ENCODE measurements at regions not wholly inside any gene's neighbourhood (a gene's known extent, or its start where the extent isn't known, plus 50 kb on each side); places are given as distances from the start of the nearest gene placed in this dataset.

DNA sequence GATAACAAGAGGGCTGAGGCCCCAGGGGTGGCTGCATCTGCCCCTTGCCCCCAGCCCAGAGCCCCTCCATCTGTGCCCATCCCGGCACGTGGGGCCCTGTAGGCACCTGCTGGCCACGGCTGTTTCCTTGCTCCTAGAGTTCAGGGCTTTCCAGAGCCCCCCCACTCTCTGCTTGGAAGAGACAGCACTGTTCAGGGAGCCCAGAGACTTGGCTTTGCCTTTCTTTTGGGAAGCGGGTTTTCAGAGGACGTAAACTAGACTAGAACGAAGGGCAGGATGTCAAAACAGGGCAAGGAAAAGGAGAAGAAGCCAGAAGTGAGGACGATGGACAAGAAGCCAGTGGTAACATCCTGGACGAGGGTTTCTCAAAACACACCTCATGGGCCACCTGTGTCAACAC, 163.3 kb upstream of the LHX5 start:
- H3K9ac ChIP-seq (ENCODE audit: low read length): no peak overlapping the region
- H3K9me3 ChIP-seq (ENCODE audit: control insufficient read depth, low read length): peaks cover 23% of the 10 kb centered on the region
- no peak overlapping the region for H3K4me3 ChIP-seq (ENCODE audit: low read length)
- no peaks in the 10 kb centered on the region for H3K36me3 ChIP-seq (ENCODE audit: control insufficient read depth, insufficient read depth, low read length, severe bottlenecking)
- no peaks in the 10 kb centered on the region for H3K4me1 ChIP-seq (ENCODE audit: control insufficient read depth, insufficient read depth, low read length)
- DNase-seq (ENCODE audit: low read depth): no peak
- peaks cover 19% of the 10 kb centered on the region for H3K27me3 ChIP-seq (replicated peaks; ENCODE audit: control insufficient read depth, insufficient read depth, low read length)

DNA sequence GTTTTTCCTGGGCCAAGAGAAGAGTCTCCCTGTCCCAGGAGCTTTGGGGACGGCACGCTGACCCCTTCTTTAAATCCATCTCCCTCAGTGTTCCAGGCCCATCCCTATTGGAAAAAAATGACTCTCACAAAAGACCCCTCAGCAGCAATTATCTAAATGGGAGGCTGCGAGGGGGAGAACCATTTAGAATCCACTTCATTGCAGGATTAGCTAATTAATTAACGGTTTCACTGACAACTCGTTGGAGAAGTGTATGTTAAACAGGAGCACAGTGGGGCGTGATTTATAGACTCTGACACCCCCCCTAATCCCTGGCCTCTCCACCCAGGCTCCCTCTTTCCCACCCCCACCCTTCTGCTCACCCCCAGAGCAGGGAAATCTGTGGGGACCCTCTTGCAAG, 162.8 kb upstream of the LHX5 start:
- peaks cover 19% of the 10 kb centered on the region for H3K27me3 ChIP-seq (replicated peaks; ENCODE audit: control insufficient read depth, insufficient read depth, low read length)
- DNase-seq (ENCODE audit: low read depth): no peak
- peaks cover 28% of the 10 kb centered on the region for H3K9me3 ChIP-seq (ENCODE audit: control insufficient read depth, low read length)
- H3K4me1 ChIP-seq (ENCODE audit: control insufficient read depth, insufficient read depth, low read length): no peaks in the 10 kb centered on the region
- no peak overlapping the region for H3K4me3 ChIP-seq (ENCODE audit: low read length)
- no peaks in the 10 kb centered on the region for H3K36me3 ChIP-seq (ENCODE audit: control insufficient read depth, insufficient read depth, low read length, severe bottlenecking)
- H3K9ac ChIP-seq (ENCODE audit: low read length): no peak overlapping the region

- Histone ChIP-seq H3K4me3 (ENCODE audit: low read length) (no peak overlapping the region), H3K36me3 (ENCODE audit: control insufficient read depth, insufficient read depth, low read length, severe bottlenecking) (no peaks in the 10 kb centered on the region), H3K4me1 (ENCODE audit: control insufficient read depth, insufficient read depth, low read length) (no peaks in the 10 kb centered on the region), H3K27me3 (replicated peaks; ENCODE audit: control insufficient read depth, insufficient read depth, low read length) (peaks cover 14% of the 10 kb centered on the region), H3K9me3 (ENCODE audit: control insufficient read depth, low read length) (peaks cover 34% of the 10 kb centered on the region), H3K9ac (ENCODE audit: low read length) (no peak overlapping the region)
- DNase-seq (ENCODE audit: low read depth): no peak
These were observed 162.1 kb upstream of the LHX5 start for GRCh38 chr12:113633678-113634332.

DNA sequence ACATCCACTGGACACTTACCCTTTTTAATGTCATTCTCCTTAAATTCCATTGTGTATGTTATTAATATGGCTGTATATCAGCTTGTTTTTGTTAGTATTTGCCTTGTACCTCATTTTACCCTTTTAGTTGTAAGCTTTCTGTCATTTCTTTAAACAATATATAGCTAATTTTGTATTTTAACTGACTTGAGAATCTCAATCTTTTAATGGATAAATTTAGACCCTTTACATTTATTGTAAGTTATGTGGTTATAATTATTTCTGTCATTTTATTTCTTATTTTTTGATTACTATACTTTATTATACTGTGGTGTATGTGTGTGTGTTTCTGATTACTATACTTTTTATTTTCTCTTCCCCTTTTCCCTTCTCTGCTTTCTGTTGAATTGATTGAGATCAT, 159.0 kb upstream of the LHX5 start:
- Histone ChIP-seq H3K27me3 (replicated peaks; ENCODE audit: control insufficient read depth, insufficient read depth, low read length) (no peaks in the 10 kb centered on the region), H3K4me1 (ENCODE audit: control insufficient read depth, insufficient read depth, low read length) (no peaks in the 10 kb centered on the region), H3K9ac (ENCODE audit: low read length) (no peak overlapping the region), H3K4me3 (ENCODE audit: low read length) (no peak overlapping the region), H3K9me3 (ENCODE audit: control insufficient read depth, low read length) (peaks cover 47% of the 10 kb centered on the region), H3K36me3 (ENCODE audit: control insufficient read depth, insufficient read depth, low read length, severe bottlenecking) (no peaks in the 10 kb centered on the region)
- DNase-seq (ENCODE audit: low read depth): no peak

GRCh38 chr12:113625499-113625898, 153.8 kb upstream of the LHX5 start:
- H3K9me3 ChIP-seq (ENCODE audit: control insufficient read depth, low read length): peaks cover 38% of the 10 kb centered on the region

DNA sequence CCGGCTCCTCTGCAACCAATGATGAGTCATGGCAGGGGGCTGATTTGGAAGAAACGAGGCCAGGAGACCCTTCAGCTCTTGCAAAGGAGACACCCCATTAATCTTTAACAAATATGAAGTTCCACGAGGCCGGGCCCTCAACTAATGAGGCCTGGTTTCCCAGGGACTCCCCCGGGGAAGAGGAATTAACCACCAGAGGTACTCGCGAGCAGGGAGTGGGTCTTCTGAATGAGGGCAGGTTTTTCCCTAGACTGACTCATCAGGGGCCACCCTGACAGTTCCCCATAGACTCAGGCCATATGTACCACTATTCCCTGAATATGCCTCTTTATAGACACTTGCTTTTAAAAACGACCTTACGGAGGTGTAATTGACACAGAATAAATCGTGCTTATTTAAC, 150.7 kb upstream of the LHX5 start:
- Histone ChIP-seq H3K36me3 (ENCODE audit: control insufficient read depth, insufficient read depth, low read length, severe bottlenecking) (no peaks in the 10 kb centered on the region), H3K4me1 (ENCODE audit: control insufficient read depth, insufficient read depth, low read length) (no peaks in the 10 kb centered on the region), H3K9ac (ENCODE audit: low read length) (no peak overlapping the region), H3K27me3 (replicated peaks; ENCODE audit: control insufficient read depth, insufficient read depth, low read length) (peaks cover 13% of the 10 kb centered on the region), H3K4me3 (ENCODE audit: low read length) (no peak overlapping the region), H3K9me3 (ENCODE audit: control insufficient read depth, low read length) (peaks cover 13% of the 10 kb centered on the region)
- DNase-seq (ENCODE audit: low read depth): no peak

More at GRCh38 chr12:113625499-113625898, 153.8 kb upstream of the LHX5 start:
- DNase-seq (ENCODE audit: low read depth): no peak
- no peak overlapping the region for H3K9ac ChIP-seq (ENCODE audit: low read length)
- no peaks in the 10 kb centered on the region for H3K36me3 ChIP-seq (ENCODE audit: control insufficient read depth, insufficient read depth, low read length, severe bottlenecking)
- H3K4me1 ChIP-seq (ENCODE audit: control insufficient read depth, insufficient read depth, low read length): no peaks in the 10 kb centered on the region
- no peak overlapping the region for H3K4me3 ChIP-seq (ENCODE audit: low read length)
- H3K27me3 ChIP-seq (replicated peaks; ENCODE audit: control insufficient read depth, insufficient read depth, low read length): no peaks in the 10 kb centered on the region

DNA sequence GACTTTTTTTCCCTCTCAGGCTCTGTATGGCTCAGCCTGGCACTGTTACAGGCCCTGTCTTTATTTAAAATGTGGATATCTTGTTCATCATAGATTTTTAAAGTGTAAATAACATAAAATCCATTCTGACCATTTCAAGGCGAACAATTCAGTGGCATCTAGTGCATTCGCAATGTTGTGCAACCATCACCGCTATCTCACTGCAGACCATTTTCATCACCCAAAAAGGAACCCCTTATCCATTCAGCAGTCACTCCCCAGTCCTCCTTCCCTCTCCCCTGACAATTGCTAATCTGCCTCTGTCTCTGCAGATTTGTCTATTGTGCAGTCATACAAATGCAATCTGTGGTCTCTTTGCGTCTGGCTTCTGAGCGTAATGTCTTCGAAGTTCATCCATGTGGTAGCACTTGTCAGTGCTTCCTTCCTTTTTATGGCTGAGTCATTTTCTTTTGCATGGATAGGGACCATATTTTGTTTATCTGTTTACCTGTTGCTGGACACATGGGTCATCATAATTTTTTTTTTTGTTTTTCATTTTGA, 148.8 kb upstream of the LHX5 start:
- Histone ChIP-seq H3K4me3 (ENCODE audit: low read length) (no peak overlapping the region), H3K36me3 (ENCODE audit: control insufficient read depth, insufficient read depth, low read length, severe bottlenecking) (no peaks in the 10 kb centered on the region), H3K27me3 (replicated peaks; ENCODE audit: control insufficient read depth, insufficient read depth, low read length) (peaks cover 13% of the 10 kb centered on the region), H3K9ac (ENCODE audit: low read length) (no peak overlapping the region), H3K9me3 (ENCODE audit: control insufficient read depth, low read length) (peaks cover 8% of the 10 kb centered on the region), H3K4me1 (ENCODE audit: control insufficient read depth, insufficient read depth, low read length) (no peaks in the 10 kb centered on the region)
- DNase-seq (ENCODE audit: low read depth): no peak

- DNase-seq (ENCODE audit: low read depth): no peak
- no peaks in the 10 kb centered on the region for H3K4me1 ChIP-seq (ENCODE audit: control insufficient read depth, insufficient read depth, low read length)
- H3K27me3 ChIP-seq (replicated peaks; ENCODE audit: control insufficient read depth, insufficient read depth, low read length): peaks cover 13% of the 10 kb centered on the region
- H3K9ac ChIP-seq (ENCODE audit: low read length): no peak overlapping the region
- no peaks in the 10 kb centered on the region for H3K9me3 ChIP-seq (ENCODE audit: control insufficient read depth, low read length)
- no peaks in the 10 kb centered on the region for H3K36me3 ChIP-seq (ENCODE audit: control insufficient read depth, insufficient read depth, low read length, severe bottlenecking)
- H3K4me3 ChIP-seq (ENCODE audit: low read length): no peak overlapping the region
These were observed 147.5 kb upstream of the LHX5 start for GRCh38 chr12:113619202-113619601.

- Histone ChIP-seq H3K4me3 (ENCODE audit: low read length) (no peak overlapping the region), H3K9ac (ENCODE audit: low read length) (no peak overlapping the region), H3K36me3 (ENCODE audit: control insufficient read depth, insufficient read depth, low read length, severe bottlenecking) (no peaks in the 10 kb centered on the region), H3K4me1 (ENCODE audit: control insufficient read depth, insufficient read depth, low read length) (no peaks in the 10 kb centered on the region), H3K9me3 (ENCODE audit: control insufficient read depth, low read length) (peaks cover 3% of the 10 kb centered on the region), H3K27me3 (replicated peaks; ENCODE audit: control insufficient read depth, insufficient read depth, low read length) (peaks cover 33% of the 10 kb centered on the region)
- no peak for DNase-seq (ENCODE audit: low read depth)
These were observed 141.7 kb upstream of the LHX5 start for GRCh38 chr12:113613414-113613813.

DNA sequence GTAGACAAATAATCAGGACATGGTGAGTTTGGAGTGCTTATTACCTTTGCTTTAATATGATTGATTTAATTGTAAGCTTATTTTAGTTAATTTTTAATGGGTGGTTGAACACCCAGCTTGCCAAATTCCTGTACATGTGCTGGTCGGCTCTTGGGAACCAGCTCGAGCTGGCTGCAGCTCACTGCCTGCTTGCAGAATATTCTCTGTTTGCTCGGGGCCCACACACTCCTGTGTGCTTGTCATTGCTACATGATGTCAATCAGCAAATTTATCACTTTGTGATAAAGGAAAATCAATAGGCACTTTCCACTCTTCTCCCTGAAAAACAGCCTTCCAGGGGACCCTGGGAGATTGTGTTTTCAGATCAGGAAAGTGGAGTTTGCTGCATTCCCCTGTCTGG, 141.1 kb upstream of the LHX5 start:
- Histone ChIP-seq H3K9ac (ENCODE audit: low read length) (no peak overlapping the region), H3K4me3 (ENCODE audit: low read length) (no peak overlapping the region), H3K27me3 (replicated peaks; ENCODE audit: control insufficient read depth, insufficient read depth, low read length) (peaks cover 32% of the 10 kb centered on the region), H3K4me1 (ENCODE audit: control insufficient read depth, insufficient read depth, low read length) (no peaks in the 10 kb centered on the region), H3K36me3 (ENCODE audit: control insufficient read depth, insufficient read depth, low read length, severe bottlenecking) (no peaks in the 10 kb centered on the region), H3K9me3 (ENCODE audit: control insufficient read depth, low read length) (peaks cover 3% of the 10 kb centered on the region)
- DNase-seq (ENCODE audit: low read depth): no peak

DNA sequence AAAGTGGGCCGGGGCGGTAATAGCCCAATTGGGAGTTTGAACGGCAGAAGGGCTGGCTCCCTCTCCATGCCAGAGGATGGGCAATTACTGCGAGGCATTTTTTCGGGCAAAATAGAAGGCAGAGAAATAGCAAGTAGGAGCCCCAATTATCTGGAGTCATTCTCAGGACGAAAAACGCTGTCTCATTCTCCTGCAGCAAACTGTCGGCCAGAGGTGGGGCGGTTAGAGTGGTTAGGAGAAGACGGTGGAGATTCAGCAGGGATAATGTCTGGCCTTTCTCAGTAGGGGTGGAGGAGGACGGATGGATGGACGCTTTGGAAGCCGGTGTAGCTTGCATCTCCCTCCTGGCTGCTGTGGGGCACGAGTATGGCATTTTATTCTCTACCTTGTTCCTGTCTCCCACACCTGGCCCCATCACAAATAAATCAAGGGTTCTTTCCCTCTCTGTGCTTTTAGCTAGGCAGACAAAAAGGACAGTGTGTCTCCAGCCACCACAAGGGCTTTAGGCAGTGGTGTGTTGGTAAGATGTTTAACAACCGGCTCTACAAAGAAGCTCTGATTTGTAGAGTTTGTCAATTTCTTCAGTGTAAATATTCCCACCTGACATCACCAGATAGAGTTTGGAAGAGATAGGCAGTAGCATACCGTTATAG, 140.5 kb upstream of the LHX5 start:
- no peak overlapping the region for H3K4me3 ChIP-seq (ENCODE audit: low read length)
- no peak for DNase-seq (ENCODE audit: low read depth)
- no peaks in the 10 kb centered on the region for H3K36me3 ChIP-seq (ENCODE audit: control insufficient read depth, insufficient read depth, low read length, severe bottlenecking)
- H3K9me3 ChIP-seq (ENCODE audit: control insufficient read depth, low read length): peaks cover 3% of the 10 kb centered on the region
- H3K4me1 ChIP-seq (ENCODE audit: control insufficient read depth, insufficient read depth, low read length): no peaks in the 10 kb centered on the region
- H3K9ac ChIP-seq (ENCODE audit: low read length): no peak overlapping the region
- peaks cover 28% of the 10 kb centered on the region for H3K27me3 ChIP-seq (replicated peaks; ENCODE audit: control insufficient read depth, insufficient read depth, low read length)

Measured in adipocyte (in vitro differentiated cells).